ENCODE measurements at regions not wholly inside any gene's neighbourhood (a gene's known extent, or its start where the extent isn't known, plus 50 kb on each side); places are given as distances from the start of the nearest gene placed in this dataset.

GRCh38 chr12:47422611-47423010 lies 283.2 kb downstream of the RPAP3 start:
- TF ChIP-seq CTCF (IDR thresholded peaks at IDR 0.05) (no peak), POLR2A (IDR thresholded peaks at IDR 0.05) (no peak)
